ENCODE measurements at regions not wholly inside any gene's neighbourhood (a gene's known extent, or its start where the extent isn't known, plus 50 kb on each side); places are given as distances from the start of the nearest gene placed in this dataset.
"Not testable (repeated sequence)": the region's sequence is repeated elsewhere in the genome, so short reads cannot be mapped to it uniquely, and the experiment has no call there.

GRCh38 chr3:88408935-88409334, 259.2 kb downstream of the C3orf38 start:
- no peak for DNase-seq (ENCODE audit: low spot score)

DNA sequence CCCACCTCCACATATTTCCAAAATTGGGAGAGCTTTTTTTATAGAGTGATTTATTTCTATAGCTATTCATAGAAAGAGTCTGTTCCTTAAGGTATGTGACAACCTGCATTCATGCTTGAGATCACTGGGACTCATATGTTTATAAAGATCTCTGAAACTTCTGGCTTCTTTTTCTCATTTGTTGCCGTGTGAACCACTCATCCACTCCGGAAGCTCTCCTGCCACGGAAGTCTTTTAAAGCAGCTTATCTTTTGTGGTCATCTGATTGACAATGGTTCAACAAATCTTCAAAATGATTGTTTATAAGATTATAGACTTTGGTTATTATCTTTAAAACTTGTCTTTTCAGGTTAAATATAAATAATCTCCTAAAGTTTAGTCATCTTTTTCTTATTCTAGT, 260.5 kb downstream of the C3orf38 start:
- peak; percentile 2 for DNase-seq (ENCODE audit: low spot score)

GRCh38 chr3:88412346-88412745, 262.6 kb downstream of the C3orf38 start:
- no peak for DNase-seq (ENCODE audit: low spot score)

GRCh38 chr3:88416436-88416835, 266.7 kb downstream of the C3orf38 start:
- no peak for DNase-seq (ENCODE audit: low spot score)

- DNase-seq (ENCODE audit: low spot score), result no peak
Observed at GRCh38 chr3:88418219-88418618, 268.5 kb downstream of the C3orf38 start.

DNA sequence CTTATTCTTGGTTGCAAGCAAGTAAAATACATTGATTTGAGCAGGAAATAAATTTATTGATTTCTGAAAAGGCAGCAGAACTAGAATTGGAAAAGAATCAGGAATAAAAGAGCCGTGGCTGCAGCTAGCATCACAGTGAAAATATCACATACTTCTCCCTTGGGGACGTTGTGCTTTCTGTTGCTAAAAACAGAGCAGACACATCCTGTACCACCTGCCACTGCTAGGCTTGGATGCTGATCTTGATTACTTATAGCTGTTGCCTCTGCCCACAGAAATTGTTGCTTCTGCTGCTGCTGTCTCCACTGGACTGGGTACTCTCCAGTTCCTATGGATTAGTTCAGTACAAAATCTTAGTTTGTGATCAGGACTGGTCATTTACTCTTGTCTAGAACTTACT, 283.8 kb downstream of the C3orf38 start:
- no peak for DNase-seq (ENCODE audit: low spot score)

- no peak for DNase-seq (ENCODE audit: low spot score)
Observed at GRCh38 chr3:88434001-88434400, 284.2 kb downstream of the C3orf38 start.

DNA sequence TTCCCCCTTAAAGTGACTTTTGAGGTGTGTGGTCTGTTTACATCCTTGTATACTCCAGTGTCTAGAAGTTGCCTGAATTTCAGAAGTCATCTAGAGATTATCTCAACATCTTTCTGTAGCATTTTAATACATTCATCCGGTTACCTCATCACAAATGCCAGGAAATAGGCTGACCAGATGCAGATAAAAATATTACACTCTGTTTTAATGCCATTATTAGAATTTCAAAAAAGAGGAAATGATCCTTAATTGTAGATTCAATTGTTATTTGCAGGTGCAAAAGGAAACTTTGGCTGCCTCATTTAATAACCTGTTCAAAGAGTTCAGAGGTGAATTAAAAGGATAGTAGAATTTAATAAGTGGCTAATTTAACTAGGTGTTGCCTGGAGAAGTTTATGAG, 290.9 kb downstream of the C3orf38 start:
- no peak for DNase-seq (ENCODE audit: low spot score)

GRCh38 chr3:88443066-88443465, 293.3 kb downstream of the C3orf38 start:
- DNase-seq (ENCODE audit: low spot score), result no peak

- DNase-seq (ENCODE audit: low spot score), result no peak
Observed at GRCh38 chr3:88444251-88444650, 294.5 kb downstream of the C3orf38 start.

- no peak for DNase-seq (ENCODE audit: low spot score)
Observed at GRCh38 chr3:88452228-88452627, 302.5 kb downstream of the C3orf38 start.

DNA sequence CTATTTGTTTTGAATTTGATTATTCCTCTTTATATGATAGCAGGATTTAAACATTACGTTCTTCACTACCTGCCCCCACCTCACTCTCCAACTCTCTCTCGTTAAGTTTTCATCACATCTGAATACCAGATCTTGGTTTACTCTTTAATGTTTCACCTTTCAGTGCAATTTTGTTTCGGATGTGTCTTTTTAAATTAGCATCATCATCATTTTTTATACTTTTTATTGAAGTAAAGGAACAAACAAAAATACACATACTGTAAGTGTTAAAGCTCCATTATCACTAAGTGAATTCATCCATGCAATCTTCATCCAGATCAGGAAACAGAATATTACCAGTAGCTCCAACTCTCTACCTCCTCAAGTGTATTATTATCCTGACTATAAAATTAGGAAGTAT, 310.6 kb downstream of the C3orf38 start:
- no peak for DNase-seq (ENCODE audit: low spot score)

DNA sequence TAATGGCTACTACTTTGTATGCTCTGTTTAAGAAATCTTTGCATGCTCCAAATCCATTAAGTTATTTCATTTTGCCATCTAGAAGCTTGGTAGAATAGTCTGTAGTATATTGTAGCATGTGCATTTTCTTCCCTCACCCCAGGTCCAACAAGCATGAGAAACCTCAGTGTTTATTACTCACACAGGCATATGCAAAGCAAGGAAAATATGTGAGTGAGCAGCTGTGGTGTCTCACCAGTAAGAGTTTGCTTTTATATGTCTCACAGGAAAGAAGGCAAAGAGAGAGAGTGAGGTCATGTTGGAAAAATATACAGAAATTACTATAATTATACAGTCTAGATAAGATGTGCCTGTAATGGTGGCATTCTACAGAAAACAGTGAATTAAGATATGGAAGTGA, 312.5 kb downstream of the C3orf38 start:
- DNase-seq (ENCODE audit: low spot score), result no peak

DNA sequence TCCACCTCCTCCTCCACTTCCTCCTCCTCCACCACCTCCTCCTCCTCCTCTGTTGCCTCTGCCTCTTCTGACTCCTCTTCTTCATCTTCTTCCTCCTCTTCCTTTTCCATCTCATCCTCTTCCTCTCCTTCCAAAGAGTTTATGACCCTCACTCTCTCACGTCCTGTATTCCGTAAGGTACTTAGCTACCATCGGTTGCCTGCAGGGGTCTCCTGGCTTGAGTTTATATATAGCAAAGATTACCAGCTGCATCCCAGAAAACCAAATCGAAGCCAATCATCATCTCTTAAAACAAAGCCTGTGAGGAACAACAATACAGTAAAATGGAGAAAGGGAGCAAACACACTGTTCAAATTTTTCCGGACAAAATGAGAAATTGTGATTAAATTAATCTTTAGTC, 317.4 kb downstream of the C3orf38 start:
- no peak for DNase-seq (ENCODE audit: low spot score)

- DNase-seq (ENCODE audit: low spot score), result no peak
Observed at GRCh38 chr3:88469216-88469615, 319.5 kb downstream of the C3orf38 start.

DNA sequence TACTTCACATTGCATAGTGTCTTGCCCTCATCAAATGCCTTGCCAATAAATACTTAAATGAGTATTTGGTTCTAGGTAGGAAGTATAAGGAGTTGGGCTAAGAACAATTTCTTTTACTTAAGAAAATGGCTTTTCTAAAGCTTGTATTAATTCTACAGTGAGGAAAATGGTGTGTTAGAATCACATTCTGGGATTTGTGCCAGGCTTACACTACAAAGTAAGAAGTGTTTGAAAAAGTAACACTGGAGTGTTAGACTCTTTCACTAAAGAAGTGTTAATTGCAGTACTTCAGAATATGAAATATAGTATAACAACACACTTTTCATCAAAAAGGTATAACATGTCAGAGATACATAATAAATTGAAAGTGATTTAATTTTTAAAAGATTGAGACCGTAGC, 328.7 kb downstream of the C3orf38 start:
- no peak for DNase-seq (ENCODE audit: low spot score)

DNA sequence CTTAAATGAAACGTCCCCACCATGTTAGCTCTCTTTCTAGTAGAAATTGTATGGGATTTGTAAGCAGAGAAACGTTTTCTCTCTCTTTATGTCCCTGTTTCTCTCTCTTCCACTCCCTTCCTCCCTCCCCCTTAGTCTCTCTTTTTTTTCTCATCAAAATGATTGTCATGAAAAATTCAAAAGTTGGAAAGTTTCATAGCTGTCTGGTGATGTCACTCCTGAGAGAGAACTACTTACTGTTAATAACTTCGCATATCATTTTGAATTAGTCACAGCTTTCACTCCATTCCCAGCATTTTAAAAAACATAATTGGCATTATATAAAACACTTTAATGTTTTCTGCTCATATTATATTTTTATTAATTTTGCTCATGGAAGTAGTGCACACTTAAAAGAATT, 331.1 kb downstream of the C3orf38 start:
- DNase-seq (ENCODE audit: low spot score), result no peak

DNA sequence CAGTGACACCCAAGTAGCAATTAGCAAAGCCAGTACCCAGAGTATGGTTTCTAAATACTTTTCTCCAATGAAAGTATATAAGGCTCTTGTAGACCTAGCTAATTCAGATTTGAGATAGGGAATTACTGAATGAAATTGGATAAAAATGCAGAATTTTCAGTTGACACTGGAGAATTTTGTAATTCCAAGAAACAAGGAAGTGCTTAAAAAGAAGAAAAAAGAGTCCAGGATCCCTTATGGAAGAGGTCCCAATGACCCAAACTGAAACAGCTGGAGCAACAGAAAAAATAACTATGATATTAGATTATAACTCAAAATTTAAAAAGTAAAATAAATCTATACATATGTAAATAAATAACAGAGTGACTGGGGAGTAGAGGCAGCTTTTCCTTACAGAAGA, 335.2 kb downstream of the C3orf38 start:
- no peak for DNase-seq (ENCODE audit: low spot score)

- DNase-seq (ENCODE audit: low spot score), result not testable (repeated sequence)
Observed at GRCh38 chr3:88508818-88509217, 359.1 kb downstream of the C3orf38 start.

- no peak for DNase-seq (ENCODE audit: low spot score)
Observed at GRCh38 chr3:88509582-88509981, 359.8 kb downstream of the C3orf38 start.

DNA sequence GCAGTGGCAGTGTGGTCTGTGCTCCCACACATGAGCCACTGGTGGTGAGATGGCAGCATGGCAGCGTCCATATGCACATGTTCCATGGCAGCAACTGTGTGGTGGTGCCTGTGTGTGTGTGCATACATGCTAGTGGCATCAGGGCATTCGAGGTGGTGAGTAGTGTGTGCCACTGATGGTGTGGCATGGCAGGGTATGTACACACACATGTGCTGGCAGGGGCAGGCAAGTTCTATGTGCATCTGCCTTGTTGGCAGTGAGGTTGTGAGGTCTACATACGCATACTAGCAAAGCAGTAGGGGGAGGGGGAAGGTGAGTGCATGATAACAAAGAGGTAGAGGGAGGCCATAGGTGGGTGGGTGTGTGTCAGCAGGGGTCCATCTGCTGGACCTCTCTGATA, 378.7 kb downstream of the C3orf38 start:
- DNase-seq (ENCODE audit: low spot score), result no peak

- no peak for DNase-seq (ENCODE audit: low spot score)
Observed at GRCh38 chr3:88534534-88534933, 384.8 kb downstream of the C3orf38 start.

- DNase-seq (ENCODE audit: low spot score), result no peak
Observed at GRCh38 chr3:88535563-88535962, 385.8 kb downstream of the C3orf38 start.

GRCh38 chr3:88542916-88543315, 393.2 kb downstream of the C3orf38 start:
- no peak for DNase-seq (ENCODE audit: low spot score)

- no peak for DNase-seq (ENCODE audit: low spot score)
Observed at GRCh38 chr3:88572450-88572849, 422.7 kb downstream of the C3orf38 start.

Data from CD4-positive, alpha-beta T cell treated with Interleukin-6 at 100 ng/mL for 8 hours (primary cell).